NCI-H1105 (cell line): ENCODE measurements at regions not wholly inside any gene's neighbourhood (a gene's known extent, or its start where the extent isn't known, plus 50 kb on each side); places are given as distances from the start of the nearest gene placed in this dataset.
"Not testable (repeated sequence)": the region's sequence is repeated elsewhere in the genome, so short reads cannot be mapped to it uniquely, and the experiment has no call there.

Source experiments
- DNase-seq: peaks from one replicate; lab custom pipeline; 2025; lab: John Stamatoyannopoulos, UW

DNA sequence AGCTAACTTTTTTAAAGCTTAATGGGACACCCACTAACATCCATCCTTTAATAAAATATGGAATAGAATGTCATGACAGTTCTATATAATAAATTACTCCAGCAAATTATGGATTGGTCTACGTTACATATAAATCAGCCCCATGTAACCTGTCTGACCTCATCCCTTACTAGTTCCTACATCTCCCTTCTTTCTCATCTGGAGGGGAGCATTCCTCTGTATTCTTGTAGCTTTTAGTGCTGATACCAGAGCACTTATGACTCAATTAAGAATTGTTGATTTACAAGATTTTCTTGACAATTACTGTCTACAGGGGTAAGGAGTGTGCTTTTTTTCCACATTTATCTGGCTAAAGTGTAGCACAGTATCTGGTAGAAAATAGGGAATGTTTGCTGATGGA, 523.7 kb downstream of the FAM181B start:
- DNase-seq: no peak

DNA sequence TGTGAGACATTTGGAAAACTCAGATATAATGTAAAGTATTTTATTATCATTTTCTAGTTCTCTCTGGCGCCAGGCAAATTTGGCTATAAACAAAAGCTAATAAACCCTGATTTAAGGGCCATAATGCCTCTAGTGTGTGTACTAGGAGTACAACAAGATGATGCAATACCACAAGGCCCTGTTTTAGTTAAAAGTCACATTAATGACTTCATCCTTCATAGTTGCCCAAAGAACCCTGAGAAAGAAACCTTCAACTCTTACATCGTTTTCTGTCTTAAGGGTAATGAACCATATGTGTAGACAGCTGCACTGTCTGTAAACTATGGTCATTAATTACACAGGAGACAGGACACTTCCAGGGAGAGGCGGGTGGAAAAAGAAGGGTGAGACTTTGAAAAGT, 538.4 kb downstream of the FAM181B start:
- DNase-seq: no peak

GRCh38 chr11:82194521-82194920, 539.1 kb downstream of the FAM181B start:
- no peak for DNase-seq

DNA sequence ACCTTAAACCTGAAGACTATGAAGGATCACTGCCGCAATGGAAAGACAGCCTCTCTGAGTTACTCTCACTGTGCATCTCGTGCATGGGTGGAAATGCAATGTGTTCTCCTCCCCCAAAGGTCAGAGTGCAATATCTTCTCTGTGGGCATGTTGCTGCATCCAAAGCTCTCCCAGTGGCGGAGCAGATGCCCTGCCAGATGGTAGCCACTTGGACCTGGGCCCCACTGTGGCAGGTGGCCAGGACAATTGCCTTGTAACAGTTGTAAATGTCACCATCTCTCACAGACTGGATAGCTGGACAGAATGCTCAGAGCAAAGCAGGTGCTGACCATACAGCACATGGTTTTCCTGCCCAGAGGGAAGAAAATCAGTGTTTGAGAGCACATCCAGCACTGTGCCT, 542.0 kb downstream of the FAM181B start:
- DNase-seq: no peak

DNA sequence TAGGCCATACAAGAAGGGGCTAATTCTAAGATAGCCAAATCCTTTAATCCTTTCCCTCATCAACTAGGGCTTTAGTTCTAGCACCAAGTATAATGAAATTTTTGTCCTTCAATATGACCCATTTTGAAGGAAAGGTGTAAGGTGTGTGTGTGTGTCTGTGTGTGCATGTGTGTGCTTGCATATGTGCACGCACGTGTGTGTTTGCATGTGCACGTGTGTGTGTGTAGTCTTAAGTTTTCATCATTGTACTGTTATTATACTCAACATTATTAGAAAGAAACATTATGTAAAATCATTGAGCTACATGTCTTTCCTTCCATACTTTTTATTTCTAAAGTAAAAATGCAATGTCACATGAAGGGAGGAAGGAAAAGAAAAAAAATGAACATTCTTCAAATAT, 547.7 kb downstream of the FAM181B start:
- DNase-seq: no peak

GRCh38 chr11:82184966-82185365, 548.7 kb downstream of the FAM181B start:
- DNase-seq: no peak

GRCh38 chr11:82183346-82183745, 550.3 kb downstream of the FAM181B start:
- DNase-seq: no peak

GRCh38 chr11:82182697-82183096, 551.0 kb downstream of the FAM181B start:
- not testable (repeated sequence) for DNase-seq

GRCh38 chr11:82181796-82182195, 551.9 kb downstream of the FAM181B start:
- DNase-seq: not testable (repeated sequence)

DNA sequence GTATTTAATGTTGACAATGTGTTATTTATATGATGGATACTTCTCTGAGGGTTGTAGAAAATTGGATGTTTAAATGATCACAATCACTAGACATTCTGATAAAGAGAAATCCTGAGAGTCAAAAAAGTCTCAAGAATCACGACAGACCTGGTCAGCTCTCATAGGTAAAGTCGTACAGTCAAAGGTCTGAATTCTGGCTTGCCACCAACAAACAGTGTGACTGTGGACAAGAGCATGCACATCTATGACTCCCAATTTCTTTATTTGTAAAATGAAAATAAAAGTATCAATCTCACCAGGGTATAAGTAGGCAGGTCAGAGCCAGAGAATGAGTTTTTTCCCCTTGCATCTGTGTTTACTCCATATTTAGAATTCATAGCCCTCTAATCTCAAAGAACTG, 556.7 kb downstream of the FAM181B start:
- DNase-seq: no peak

- DNase-seq: peak; percentile 42
Measured at GRCh38 chr11:82176365-82176764, 557.3 kb downstream of the FAM181B start.

GRCh38 chr11:82174610-82175009, 559.1 kb downstream of the FAM181B start:
- no peak for DNase-seq

- DNase-seq: no peak
Measured at GRCh38 chr11:82146789-82147188, 586.9 kb downstream of the FAM181B start.

DNA sequence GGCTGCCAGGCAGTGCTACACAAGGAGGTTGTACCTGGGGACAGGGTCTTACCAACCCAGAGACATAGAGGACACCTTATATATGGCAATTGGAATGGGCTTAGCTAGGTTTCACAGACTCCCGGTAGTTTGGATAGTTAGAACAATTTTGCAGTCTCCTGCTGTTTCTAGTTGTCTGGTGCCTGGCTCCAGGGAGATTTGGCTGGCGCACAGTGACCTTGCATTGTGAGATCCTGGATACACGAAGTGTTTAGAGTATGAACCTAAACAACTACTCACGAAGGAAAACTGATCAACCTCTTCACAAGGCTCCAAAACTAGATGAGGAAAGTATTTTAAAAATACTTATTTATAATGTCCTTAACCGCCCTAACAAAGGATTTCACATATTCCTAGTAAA, 614.7 kb downstream of the FAM181B start:
- DNase-seq: no peak

GRCh38 chr11:82117362-82117761, 616.3 kb downstream of the FAM181B start:
- no peak for DNase-seq

GRCh38 chr11:82105331-82105998, 628.2 kb downstream of the FAM181B start:
- no peak for DNase-seq

DNA sequence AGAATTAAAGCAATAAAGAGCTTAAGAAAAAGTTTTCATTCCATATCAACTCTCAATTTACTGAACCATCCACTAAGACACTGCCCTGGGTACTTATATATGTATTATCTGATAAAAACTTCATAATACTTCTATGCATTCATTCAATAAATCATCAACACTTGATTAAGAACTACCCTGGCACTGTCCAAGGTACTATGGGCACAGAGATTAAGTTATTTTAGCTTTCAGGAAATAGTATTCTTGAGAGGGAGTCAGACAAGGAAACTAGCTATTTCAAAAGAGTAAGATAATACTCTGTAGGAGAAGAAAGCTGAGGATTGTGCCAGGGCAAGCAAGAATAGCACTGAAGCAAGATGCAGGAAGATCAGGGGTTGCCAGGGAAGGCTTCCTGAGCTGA, 640.8 kb downstream of the FAM181B start:
- no peak for DNase-seq

DNA sequence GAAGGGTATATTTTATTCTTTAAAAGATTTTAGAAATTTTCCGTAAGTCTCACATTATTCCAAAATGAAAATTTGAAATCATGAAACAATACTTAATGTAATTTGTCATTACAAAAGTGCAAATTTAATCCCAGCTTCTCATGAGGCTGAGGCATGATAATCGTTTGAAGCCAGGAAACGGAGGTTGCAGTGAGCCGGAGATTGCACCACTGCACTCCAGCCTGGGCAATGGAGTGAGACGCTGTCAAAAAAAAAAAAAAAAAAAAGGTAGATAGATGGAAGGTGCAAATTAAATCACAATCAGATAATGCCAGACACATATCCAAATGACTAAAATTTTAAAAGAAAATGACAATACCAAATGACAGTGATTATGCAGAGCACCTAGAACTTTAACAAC, 644.2 kb downstream of the FAM181B start:
- peak; percentile 39 for DNase-seq

- DNase-seq: no peak
Measured at GRCh38 chr11:82085493-82085892, 648.2 kb downstream of the FAM181B start.

GRCh38 chr11:82082976-82083375, 650.7 kb downstream of the FAM181B start:
- peak; percentile 53 for DNase-seq

- DNase-seq: peak; percentile 42
Measured at GRCh38 chr11:82080160-82080559, 653.5 kb downstream of the FAM181B start.

- DNase-seq: peak; percentile 52
Measured at GRCh38 chr11:82076126-82076525, 657.5 kb downstream of the FAM181B start.

- no peak for DNase-seq
Measured at GRCh38 chr11:82059505-82059904, 674.2 kb downstream of the FAM181B start.

- no peak for DNase-seq
Measured at GRCh38 chr11:82056450-82056849, 677.2 kb downstream of the FAM181B start.
